ENCODE measurements at regions not wholly inside any gene's neighbourhood (a gene's known extent, or its start where the extent isn't known, plus 50 kb on each side); places are given as distances from the start of the nearest gene placed in this dataset.
A peak's percentile ranks its signal among the peaks of the same experiment; 100 is the strongest.

DNA sequence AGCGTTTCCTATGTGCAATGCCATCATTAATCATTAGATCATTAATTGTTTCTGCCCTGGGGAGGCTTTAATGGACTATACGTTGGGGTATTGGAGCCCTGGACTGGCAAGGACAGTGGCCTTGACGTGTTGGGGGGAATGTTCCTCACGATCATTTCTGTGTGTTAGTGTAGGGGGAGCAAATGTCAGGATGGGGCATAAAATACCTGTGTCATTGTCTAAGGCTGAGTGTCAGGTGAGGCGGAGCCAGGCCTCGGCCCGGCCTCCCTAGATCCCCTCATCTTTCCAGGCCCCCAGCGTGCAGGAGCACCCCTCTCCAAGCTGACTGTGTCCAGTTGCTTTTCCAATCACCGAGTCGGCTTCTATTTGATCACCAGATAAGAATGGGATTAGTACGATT lies 346.4 kb upstream of the SHH start:
- TF ChIP-seq FOXA1 (IDR thresholded peaks at IDR 0.05) = no peak
- ChIA-PET CTCF (no interaction called here), POLR2A (no interaction called here)
- no peak for DNase-seq (ENCODE audit: extremely low spot score)

DNA sequence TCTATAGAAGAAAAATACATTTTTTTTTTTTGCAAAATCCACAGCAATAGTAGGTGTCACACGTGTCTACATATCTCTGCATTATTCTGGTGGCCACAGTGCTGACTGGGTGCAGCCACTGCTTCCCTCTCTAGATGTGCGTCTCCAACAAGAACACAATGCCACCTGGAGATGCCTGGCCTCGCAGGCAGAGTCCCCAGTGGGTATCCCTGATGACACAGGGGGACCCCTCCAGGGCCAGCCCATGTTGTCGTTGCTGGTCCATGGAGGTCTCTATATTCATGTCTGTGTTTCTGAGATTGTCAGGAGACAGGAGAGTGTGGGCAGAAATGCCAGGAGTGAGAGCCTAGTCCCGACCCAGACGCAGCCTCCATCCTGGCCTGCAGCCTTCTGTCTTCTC lies 345.9 kb upstream of the SHH start:
- POLR2A ChIA-PET = no interaction called here

DNA sequence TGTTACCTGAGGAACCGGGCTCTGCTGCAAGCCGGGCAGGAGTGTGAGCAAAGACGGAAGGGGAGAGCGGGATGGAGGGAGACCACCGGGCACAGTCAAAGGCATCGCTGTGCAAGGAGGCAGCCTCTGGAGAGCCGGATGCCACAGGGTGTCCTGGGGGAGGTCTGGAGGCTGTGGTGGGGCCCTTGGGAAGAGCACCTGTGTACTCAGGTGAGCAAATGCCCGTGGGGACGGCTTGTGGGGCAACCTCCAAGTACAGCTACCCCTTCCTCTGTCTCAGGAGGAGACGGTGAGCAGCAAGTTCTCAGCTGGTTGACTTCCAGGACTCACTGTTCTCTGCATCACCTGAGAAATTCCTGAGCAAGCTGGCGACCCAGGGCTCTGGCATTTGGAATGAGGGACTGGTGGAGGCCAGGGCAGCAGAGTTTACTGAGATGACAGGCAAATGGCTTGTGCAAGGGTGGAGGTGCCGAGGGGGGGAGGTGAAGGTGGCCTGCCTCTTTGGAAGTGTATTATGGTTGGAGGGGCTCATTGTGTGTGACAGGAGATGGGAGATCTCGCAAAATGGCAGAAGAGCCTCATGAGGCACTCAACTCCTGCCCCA lies 345.2 kb upstream of the SHH start:
- DNase-seq (ENCODE audit: extremely low spot score) = no peak
- ChIA-PET POLR2A (no interaction called here), CTCF (no interaction called here)
- no peak for TF ChIP-seq ELF4 (IDR thresholded peaks at IDR 0.05)
- TF ChIP-seq SUZ12 (IDR thresholded peaks at IDR 0.05) = no peak

More for the DNA sequence above, 345.9 kb upstream of the SHH start:
- CTCF ChIA-PET = no interaction called here
- DNase-seq (ENCODE audit: extremely low spot score) = no peak
- no peak for TF ChIP-seq SP1 (IDR thresholded peaks at IDR 0.05)
- no peak for TF ChIP-seq ZNF384 (IDR thresholded peaks at IDR 0.05)
- no peak for TF ChIP-seq FOXA1 (IDR thresholded peaks at IDR 0.05)
- TF ChIP-seq LEF1 (IDR thresholded peaks at IDR 0.05; ENCODE audit: borderline replicate concordance) = no peak
- no peak for TF ChIP-seq TARDBP (IDR thresholded peaks at IDR 0.05)
- no peak for TF ChIP-seq NFRKB (IDR thresholded peaks at IDR 0.05)
- no peak for TF ChIP-seq L3MBTL2 (conservative IDR thresholded peaks at IDR 0.05)
- no peak for TF ChIP-seq CTBP1 (IDR thresholded peaks at IDR 0.05; ENCODE audit: borderline replicate concordance)
- TF ChIP-seq FOXK2 (IDR thresholded peaks at IDR 0.05) = no peak
- no peak for TF ChIP-seq HDGF (IDR thresholded peaks at IDR 0.05; ENCODE audit: borderline replicate concordance)
- TF ChIP-seq, protein P1, sequence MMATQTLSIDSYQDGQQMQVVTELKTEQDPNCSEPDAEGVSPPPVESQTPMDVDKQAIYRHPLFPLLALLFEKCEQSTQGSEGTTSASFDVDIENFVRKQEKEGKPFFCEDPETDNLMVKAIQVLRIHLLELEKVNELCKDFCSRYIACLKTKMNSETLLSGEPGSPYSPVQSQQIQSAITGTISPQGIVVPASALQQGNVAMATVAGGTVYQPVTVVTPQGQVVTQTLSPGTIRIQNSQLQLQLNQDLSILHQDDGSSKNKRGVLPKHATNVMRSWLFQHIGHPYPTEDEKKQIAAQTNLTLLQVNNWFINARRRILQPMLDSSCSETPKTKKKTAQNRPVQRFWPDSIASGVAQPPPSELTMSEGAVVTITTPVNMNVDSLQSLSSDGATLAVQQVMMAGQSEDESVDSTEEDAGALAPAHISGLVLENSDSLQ (IDR thresholded peaks at IDR 0.05) = no peak
- TF ChIP-seq ARNT (IDR thresholded peaks at IDR 0.05) = no peak
- no peak for TF ChIP-seq FOXM1 (IDR thresholded peaks at IDR 0.05; ENCODE audit: borderline replicate concordance)
- no peak for TF ChIP-seq SUZ12 (IDR thresholded peaks at IDR 0.05)
- no peak for TF ChIP-seq ELF4 (IDR thresholded peaks at IDR 0.05)
- TF ChIP-seq BHLHE40 (IDR thresholded peaks at IDR 0.05; ENCODE audit: borderline replicate concordance) = no peak

DNA sequence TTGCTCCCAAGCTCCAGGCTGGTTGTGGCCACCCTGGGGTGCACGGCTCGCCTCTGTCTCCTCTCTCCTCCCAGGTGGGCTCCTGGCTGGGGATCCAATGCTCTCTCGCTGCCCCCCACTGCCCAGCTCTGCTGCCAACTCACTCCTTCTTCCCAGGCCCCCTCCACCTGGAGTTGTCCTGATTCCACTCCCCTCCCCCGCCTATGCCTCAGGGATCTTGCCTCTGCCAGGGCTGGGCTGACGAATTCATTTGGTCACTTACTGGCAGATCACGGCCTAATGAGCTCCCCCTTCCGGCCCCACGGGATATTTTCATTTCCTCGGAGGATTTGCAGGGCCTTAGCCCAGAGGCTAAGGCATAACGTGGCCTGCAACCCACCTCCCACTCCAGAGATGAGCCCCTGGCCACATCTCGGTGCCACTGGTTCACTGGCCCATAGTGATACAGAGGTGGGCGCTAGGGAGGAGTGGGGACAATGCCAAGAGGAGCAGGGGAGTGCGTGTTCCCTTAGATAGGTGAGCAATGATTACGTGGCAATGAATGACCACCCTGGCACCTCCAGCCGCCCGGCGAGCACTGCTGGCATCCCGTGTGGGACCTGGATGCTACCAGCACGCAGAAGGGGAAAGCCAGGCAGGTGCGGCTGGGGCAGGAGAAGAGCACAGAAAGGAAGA lies 344.6 kb upstream of the SHH start:
- ChIA-PET POLR2A (no interaction called here), CTCF (interaction anchor here (0.6 to 0.9 kb wide), 5 partner anchors 9 to 159 kb away, joined by 3 to 4 read pairs (median 3); no protein-coding TSS in a partner anchor)
- TF ChIP-seq TARDBP (IDR thresholded peaks at IDR 0.05) (no peak), SP1 (IDR thresholded peaks at IDR 0.05) (no peak), FOXK2 (IDR thresholded peaks at IDR 0.05) (no peak), ARNT (IDR thresholded peaks at IDR 0.05) (no peak), NFRKB (IDR thresholded peaks at IDR 0.05) (no peak), FOXA1 (IDR thresholded peaks at IDR 0.05) (no peak), CTBP1 (IDR thresholded peaks at IDR 0.05; ENCODE audit: borderline replicate concordance) (no peak), FOXM1 (IDR thresholded peaks at IDR 0.05; ENCODE audit: borderline replicate concordance) (no peak), HDGF (IDR thresholded peaks at IDR 0.05; ENCODE audit: borderline replicate concordance) (no peak), L3MBTL2 (conservative IDR thresholded peaks at IDR 0.05) (no peak), LEF1 (IDR thresholded peaks at IDR 0.05; ENCODE audit: borderline replicate concordance) (no peak), BHLHE40 (IDR thresholded peaks at IDR 0.05; ENCODE audit: borderline replicate concordance) (no peak), SUZ12 (IDR thresholded peaks at IDR 0.05) (no peak), ELF4 (IDR thresholded peaks at IDR 0.05) (no peak), ZNF384 (IDR thresholded peaks at IDR 0.05) (no peak)
- TF ChIP-seq, protein P1 (IDR thresholded peaks at IDR 0.05) = no peak
- DNase-seq (ENCODE audit: extremely low spot score) = peak; percentile 65

DNA sequence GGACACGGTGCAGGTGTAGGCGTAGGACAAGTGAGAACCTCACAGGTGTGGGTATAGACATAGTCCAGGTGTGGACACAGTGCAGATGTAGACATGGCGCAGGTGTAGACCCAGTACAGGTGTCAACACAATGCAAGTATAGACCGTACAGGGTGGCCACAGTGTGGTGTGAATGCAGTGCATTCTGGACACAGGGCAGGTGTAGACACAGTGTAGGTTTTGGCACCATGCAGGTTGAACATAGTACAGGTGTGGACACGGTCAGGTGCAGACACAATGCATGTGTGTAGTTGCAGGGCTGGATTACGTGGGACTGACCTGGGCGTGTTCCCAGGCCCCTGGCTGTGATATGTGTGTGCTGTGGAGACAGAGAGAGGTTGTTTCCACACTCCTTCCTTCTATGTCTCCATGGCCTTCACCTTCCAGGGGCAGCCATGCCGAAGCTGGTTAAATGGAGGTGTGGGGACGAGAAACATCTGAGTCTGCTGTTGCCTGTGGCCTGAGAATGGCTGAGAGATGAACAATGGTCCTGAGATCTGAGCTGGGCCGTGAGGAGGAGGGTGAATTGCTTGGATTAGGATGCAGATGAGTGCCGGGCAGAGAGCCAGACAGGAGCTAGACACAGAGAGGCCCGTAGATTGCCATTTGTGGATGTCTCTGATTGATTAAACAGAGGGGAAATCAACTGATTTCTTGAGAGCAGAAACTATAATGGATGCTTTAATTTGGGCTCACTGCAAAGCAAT lies 343.9 kb upstream of the SHH start:
- ChIA-PET POLR2A (no interaction called here), CTCF (interaction anchor here (0.6 to 0.9 kb wide), 5 partner anchors 8 to 159 kb away, joined by 3 to 4 read pairs (median 3); no protein-coding TSS in a partner anchor)
- TF ChIP-seq L3MBTL2 (conservative IDR thresholded peaks at IDR 0.05) = no peak
- TF ChIP-seq FOXA1 (IDR thresholded peaks at IDR 0.05) = no peak
- no peak for TF ChIP-seq FOXK2 (IDR thresholded peaks at IDR 0.05)
- no peak for TF ChIP-seq BHLHE40 (IDR thresholded peaks at IDR 0.05; ENCODE audit: borderline replicate concordance)
- no peak for TF ChIP-seq ZNF384 (IDR thresholded peaks at IDR 0.05)
- no peak for TF ChIP-seq HDGF (IDR thresholded peaks at IDR 0.05; ENCODE audit: borderline replicate concordance)
- DNase-seq (ENCODE audit: extremely low spot score) = no peak

DNA sequence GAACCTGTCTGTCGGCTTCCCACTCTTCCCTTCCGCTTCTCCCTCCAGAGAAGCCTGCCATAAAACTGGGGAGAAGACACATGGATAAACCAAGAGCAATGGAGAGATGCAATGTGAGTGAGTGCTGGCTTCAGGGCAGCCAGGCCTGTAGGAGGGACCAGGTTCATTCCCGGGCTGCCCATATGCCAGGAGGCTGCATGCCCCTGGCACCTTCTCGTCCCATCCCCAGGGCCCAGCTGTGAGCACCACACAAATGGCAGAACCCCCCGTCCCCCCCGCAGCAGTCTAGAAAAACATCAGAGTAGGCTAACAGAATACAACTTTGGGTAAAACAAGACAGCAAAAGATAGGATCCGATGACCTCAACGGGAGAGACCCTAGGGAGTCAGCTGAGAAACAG lies 341.3 kb upstream of the SHH start:
- DNase-seq (ENCODE audit: extremely low spot score) = no peak
- CTCF ChIA-PET = no interaction called here
- TF ChIP-seq NFRKB (IDR thresholded peaks at IDR 0.05) = no peak
- no peak for TF ChIP-seq BHLHE40 (IDR thresholded peaks at IDR 0.05; ENCODE audit: borderline replicate concordance)
- TF ChIP-seq CTBP1 (IDR thresholded peaks at IDR 0.05; ENCODE audit: borderline replicate concordance) = no peak
- TF ChIP-seq ARNT (IDR thresholded peaks at IDR 0.05) = no peak
- no peak for TF ChIP-seq ZNF384 (IDR thresholded peaks at IDR 0.05)
- TF ChIP-seq L3MBTL2 (conservative IDR thresholded peaks at IDR 0.05) = no peak
- no peak for TF ChIP-seq HDGF (IDR thresholded peaks at IDR 0.05; ENCODE audit: borderline replicate concordance)
- TF ChIP-seq FOXM1 (IDR thresholded peaks at IDR 0.05; ENCODE audit: borderline replicate concordance) = no peak
- TF ChIP-seq, protein P1 (IDR thresholded peaks at IDR 0.05) = no peak
- TF ChIP-seq SP1 (IDR thresholded peaks at IDR 0.05) = no peak
- TF ChIP-seq FOXK2 (IDR thresholded peaks at IDR 0.05) = no peak
- no peak for TF ChIP-seq SUZ12 (IDR thresholded peaks at IDR 0.05)
- TF ChIP-seq ELF4 (IDR thresholded peaks at IDR 0.05) = no peak
- TF ChIP-seq LEF1 (IDR thresholded peaks at IDR 0.05; ENCODE audit: borderline replicate concordance) = no peak
- POLR2A ChIA-PET = no interaction called here
